ENCODE measurements at regions not wholly inside any gene's neighbourhood (a gene's known extent, or its start where the extent isn't known, plus 50 kb on each side); places are given as distances from the start of the nearest gene placed in this dataset.

- TF ChIP-seq, protein P1, sequence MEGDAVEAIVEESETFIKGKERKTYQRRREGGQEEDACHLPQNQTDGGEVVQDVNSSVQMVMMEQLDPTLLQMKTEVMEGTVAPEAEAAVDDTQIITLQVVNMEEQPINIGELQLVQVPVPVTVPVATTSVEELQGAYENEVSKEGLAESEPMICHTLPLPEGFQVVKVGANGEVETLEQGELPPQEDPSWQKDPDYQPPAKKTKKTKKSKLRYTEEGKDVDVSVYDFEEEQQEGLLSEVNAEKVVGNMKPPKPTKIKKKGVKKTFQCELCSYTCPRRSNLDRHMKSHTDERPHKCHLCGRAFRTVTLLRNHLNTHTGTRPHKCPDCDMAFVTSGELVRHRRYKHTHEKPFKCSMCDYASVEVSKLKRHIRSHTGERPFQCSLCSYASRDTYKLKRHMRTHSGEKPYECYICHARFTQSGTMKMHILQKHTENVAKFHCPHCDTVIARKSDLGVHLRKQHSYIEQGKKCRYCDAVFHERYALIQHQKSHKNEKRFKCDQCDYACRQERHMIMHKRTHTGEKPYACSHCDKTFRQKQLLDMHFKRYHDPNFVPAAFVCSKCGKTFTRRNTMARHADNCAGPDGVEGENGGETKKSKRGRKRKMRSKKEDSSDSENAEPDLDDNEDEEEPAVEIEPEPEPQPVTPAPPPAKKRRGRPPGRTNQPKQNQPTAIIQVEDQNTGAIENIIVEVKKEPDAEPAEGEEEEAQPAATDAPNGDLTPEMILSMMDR (IDR thresholded peaks at IDR 0.05) = no peak
- TF ChIP-seq POLR2AphosphoS5 (IDR thresholded peaks at IDR 0.05; ENCODE audit: insufficient read depth in 1 of 2, low read depth in 1 of 2) (no peak), POLR2A (IDR thresholded peaks at IDR 0.05) (no peak)
These were observed 243.6 kb upstream of the RHOBTB1 start for GRCh38 chr10:61187601-61188000.

Data from vagina (tissue), 2 donors.